ENCODE measurements at regions not wholly inside any gene's neighbourhood (a gene's known extent, or its start where the extent isn't known, plus 50 kb on each side); places are given as distances from the start of the nearest gene placed in this dataset.

DNA sequence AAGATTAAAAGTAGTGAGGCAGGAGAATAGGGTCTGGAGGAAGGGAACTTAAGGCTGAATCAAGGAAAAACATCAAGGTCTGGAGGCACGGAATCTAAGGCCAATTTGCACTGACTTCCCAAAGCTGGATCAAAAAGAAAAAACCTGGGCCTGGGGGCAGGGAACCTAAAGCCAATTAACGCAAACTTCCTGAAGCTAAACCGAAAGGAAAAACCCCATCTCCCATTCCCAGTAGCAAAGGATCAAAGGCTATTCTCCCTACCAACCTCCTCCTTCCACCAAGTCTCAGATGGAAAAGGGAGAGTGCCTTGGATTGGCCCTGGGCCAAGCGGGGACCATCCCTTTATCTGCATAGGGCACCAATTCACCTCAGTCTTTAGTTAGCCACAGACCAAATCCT is 384.2 kb downstream of the GRIN2B start:
- Histone ChIP-seq H3K9me3 (ENCODE audit: control insufficient read depth, insufficient read depth, low read depth, low read length) (no peaks in the 10 kb centered on the region), H3K4me3 (ENCODE audit: low read depth in 2 of 2, low read length in 2 of 2) (no peak overlapping the region), H3K36me3 (ENCODE audit: control insufficient read depth, insufficient read depth, low read length) (no peaks in the 10 kb centered on the region), H3K27ac (ENCODE audit: low read length) (no peak overlapping the region), H3K27me3 (ENCODE audit: control insufficient read depth, insufficient read depth, low read length) (no peaks in the 10 kb centered on the region), H3K4me1 (ENCODE audit: control insufficient read depth, insufficient read depth, low read length) (no peaks in the 10 kb centered on the region)
- TF ChIP-seq, protein P1, sequence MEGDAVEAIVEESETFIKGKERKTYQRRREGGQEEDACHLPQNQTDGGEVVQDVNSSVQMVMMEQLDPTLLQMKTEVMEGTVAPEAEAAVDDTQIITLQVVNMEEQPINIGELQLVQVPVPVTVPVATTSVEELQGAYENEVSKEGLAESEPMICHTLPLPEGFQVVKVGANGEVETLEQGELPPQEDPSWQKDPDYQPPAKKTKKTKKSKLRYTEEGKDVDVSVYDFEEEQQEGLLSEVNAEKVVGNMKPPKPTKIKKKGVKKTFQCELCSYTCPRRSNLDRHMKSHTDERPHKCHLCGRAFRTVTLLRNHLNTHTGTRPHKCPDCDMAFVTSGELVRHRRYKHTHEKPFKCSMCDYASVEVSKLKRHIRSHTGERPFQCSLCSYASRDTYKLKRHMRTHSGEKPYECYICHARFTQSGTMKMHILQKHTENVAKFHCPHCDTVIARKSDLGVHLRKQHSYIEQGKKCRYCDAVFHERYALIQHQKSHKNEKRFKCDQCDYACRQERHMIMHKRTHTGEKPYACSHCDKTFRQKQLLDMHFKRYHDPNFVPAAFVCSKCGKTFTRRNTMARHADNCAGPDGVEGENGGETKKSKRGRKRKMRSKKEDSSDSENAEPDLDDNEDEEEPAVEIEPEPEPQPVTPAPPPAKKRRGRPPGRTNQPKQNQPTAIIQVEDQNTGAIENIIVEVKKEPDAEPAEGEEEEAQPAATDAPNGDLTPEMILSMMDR (IDR thresholded peaks at IDR 0.05), result no peak
- TF ChIP-seq POLR2AphosphoS5 (IDR thresholded peaks at IDR 0.05; ENCODE audit: low read depth, low read length) (no peak), TCF7L2 (IDR thresholded peaks at IDR 0.05; ENCODE audit: low read depth, low read length) (no peak), SIN3A (IDR thresholded peaks at IDR 0.05; ENCODE audit: borderline replicate concordance, insufficient read depth, low read depth, low read length) (no peak)
- TF ChIP-seq, protein P2, sequence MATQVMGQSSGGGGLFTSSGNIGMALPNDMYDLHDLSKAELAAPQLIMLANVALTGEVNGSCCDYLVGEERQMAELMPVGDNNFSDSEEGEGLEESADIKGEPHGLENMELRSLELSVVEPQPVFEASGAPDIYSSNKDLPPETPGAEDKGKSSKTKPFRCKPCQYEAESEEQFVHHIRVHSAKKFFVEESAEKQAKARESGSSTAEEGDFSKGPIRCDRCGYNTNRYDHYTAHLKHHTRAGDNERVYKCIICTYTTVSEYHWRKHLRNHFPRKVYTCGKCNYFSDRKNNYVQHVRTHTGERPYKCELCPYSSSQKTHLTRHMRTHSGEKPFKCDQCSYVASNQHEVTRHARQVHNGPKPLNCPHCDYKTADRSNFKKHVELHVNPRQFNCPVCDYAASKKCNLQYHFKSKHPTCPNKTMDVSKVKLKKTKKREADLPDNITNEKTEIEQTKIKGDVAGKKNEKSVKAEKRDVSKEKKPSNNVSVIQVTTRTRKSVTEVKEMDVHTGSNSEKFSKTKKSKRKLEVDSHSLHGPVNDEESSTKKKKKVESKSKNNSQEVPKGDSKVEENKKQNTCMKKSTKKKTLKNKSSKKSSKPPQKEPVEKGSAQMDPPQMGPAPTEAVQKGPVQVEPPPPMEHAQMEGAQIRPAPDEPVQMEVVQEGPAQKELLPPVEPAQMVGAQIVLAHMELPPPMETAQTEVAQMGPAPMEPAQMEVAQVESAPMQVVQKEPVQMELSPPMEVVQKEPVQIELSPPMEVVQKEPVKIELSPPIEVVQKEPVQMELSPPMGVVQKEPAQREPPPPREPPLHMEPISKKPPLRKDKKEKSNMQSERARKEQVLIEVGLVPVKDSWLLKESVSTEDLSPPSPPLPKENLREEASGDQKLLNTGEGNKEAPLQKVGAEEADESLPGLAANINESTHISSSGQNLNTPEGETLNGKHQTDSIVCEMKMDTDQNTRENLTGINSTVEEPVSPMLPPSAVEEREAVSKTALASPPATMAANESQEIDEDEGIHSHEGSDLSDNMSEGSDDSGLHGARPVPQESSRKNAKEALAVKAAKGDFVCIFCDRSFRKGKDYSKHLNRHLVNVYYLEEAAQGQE (IDR thresholded peaks at IDR 0.05; ENCODE audit: insufficient read depth in 1 of 2, low read depth in 2 of 2, low read length in 1 of 2), result no peak
- in situ Hi-C loops (cut with HindIII; ENCODE audit: low pct_unique_long_range_greater_than_20kb, low sequenced_read_pairs) (no loop called here), intact Hi-C loops (cut with micrococcal nuclease; ENCODE audit: unreplicated experiment) (no loop called here)
- ChIA-PET CTCF (no interaction called here), POLR2A (no interaction called here)
- no TSS peak for BruUV-seq (replicated peaks)
- ATAC-seq (no peak), DNase-seq (ENCODE audit: low read depth, low spot score) (no peak)

DNA sequence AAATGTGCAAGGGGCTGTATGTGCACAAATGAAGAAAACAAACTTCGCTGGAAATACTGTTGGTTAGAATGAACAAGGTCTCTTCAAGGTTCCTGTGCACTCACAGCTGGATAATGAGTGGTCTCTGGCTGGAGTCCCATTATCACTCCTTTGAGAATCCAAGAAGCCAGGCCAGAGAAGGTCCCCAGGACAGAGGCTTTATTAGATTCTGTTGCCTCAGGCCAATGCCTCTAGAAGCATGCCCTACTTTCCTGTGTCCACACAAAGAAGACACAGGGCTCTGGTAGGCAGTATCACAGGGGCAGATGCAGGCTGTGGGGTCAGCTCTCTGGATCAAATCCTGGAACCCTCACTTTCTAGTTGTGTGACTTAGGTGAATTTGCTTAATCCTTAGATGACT is 384.7 kb downstream of the GRIN2B start:
- TF ChIP-seq, protein P2 (IDR thresholded peaks at IDR 0.05; ENCODE audit: insufficient read depth in 1 of 2, low read depth in 2 of 2, low read length in 1 of 2), result no peak
- no peak for TF ChIP-seq TCF7L2 (IDR thresholded peaks at IDR 0.05; ENCODE audit: low read depth, low read length)
- TF ChIP-seq POLR2AphosphoS5 (IDR thresholded peaks at IDR 0.05; ENCODE audit: low read depth, low read length), result no peak
- TF ChIP-seq, protein P1 (IDR thresholded peaks at IDR 0.05), result no peak
- TF ChIP-seq SIN3A (IDR thresholded peaks at IDR 0.05; ENCODE audit: borderline replicate concordance, insufficient read depth, low read depth, low read length), result no peak
- Histone ChIP-seq H3K9me3 (ENCODE audit: control insufficient read depth, insufficient read depth, low read depth, low read length) (no peaks in the 10 kb centered on the region), H3K4me1 (ENCODE audit: control insufficient read depth, insufficient read depth, low read length) (no peaks in the 10 kb centered on the region), H3K27me3 (ENCODE audit: control insufficient read depth, insufficient read depth, low read length) (no peaks in the 10 kb centered on the region), H3K36me3 (ENCODE audit: control insufficient read depth, insufficient read depth, low read length) (no peaks in the 10 kb centered on the region), H3K27ac (ENCODE audit: low read length) (no peak overlapping the region), H3K4me3 (ENCODE audit: low read depth in 2 of 2, low read length in 2 of 2) (no peak overlapping the region)
- in situ Hi-C loops (cut with HindIII; ENCODE audit: low pct_unique_long_range_greater_than_20kb, low sequenced_read_pairs), result no loop called here
- ChIA-PET POLR2A (no interaction called here), CTCF (no interaction called here)
- BruUV-seq (replicated peaks), result no TSS peak
- ATAC-seq (no peak), DNase-seq (ENCODE audit: low read depth, low spot score) (no peak)
- intact Hi-C loops (cut with micrococcal nuclease; ENCODE audit: unreplicated experiment), result no loop called here

Data from Panc1 (cell line).